Right cardiac atrium (tissue), 5 donors: ENCODE measurements at regions not wholly inside any gene's neighbourhood (a gene's known extent, or its start where the extent isn't known, plus 50 kb on each side); places are given as distances from the start of the nearest gene placed in this dataset.
A peak's percentile ranks its signal among the peaks of the same experiment; 100 is the strongest.
"Not testable (repeated sequence)": the region's sequence is repeated elsewhere in the genome, so short reads cannot be mapped to it uniquely, and the experiment has no call there.

Experiments used
- ATAC-seq, 2 donors: fragments of 200-7000 bp; cut with Tn5 transposase; one replicate each; pipeline versions ENCODE4 v1.8.0 to v1.9.1; 2020; ENCODE audit warnings: moderate library complexity in 2 of 2, mild to moderate bottlenecking in 1 of 2
- DNase-seq, 3 donors: peaks; one replicate each; pipeline ENCODE4 v3.0.0-alpha.2; 2020
- H3K27ac ChIP-seq: one replicate; pipeline ENCODE4 v1.5.1; 2013; ENCODE audit warnings: mild to moderate bottlenecking, low read length, control low read depth, moderate library complexity
- H3K27me3 ChIP-seq: one replicate; pipeline ENCODE4 v1.6.1; 2013; ENCODE audit not compliant: control insufficient read depth, insufficient read depth
- H3K4me1 ChIP-seq: one replicate; pipeline ENCODE4 v1.6.1; 2013; ENCODE audit warnings: low read length; ENCODE audit not compliant: control insufficient read depth, insufficient read depth
- H3K4me3 ChIP-seq: one replicate; pipeline ENCODE4 v1.5.1; 2013; ENCODE audit warnings: low read length, control low read depth
- H3K9me3 ChIP-seq: one replicate; pipeline ENCODE4 v1.6.1; 2013; ENCODE audit warnings: low read length; ENCODE audit not compliant: control insufficient read depth
- WGBS: extraction: QIAGEN DNeasy Blood & Tissue Kit; methylation state at CpG from one replicate; pipeline ENCODE4 v1.1.7; 2013; 5-methylcytosine and 5-hydroxymethylcytosine counted together
- intact Hi-C, 4 donors: fragments of 100-400 bp; cut with DNase I; formaldehyde crosslinking; loops; one replicate each; pipeline versions ENCODE4 v1.11.0 to v1.14.0; 2022 to 2023
- donor health status: healthy with polysubstance abuse.
- donor health status: DM: no; HTN: yes; CAD: no.
- donor health status: DM: no; HTN: no; CAD: no.
- donor health status: DM: no; HTN: yes; CAD: no; lungs with severe emphysema.
- donor health status: DM: yes; HTN: yes; CAD: no.

GRCh38 chr2:40690036-40690435, 238.1 kb upstream of the SLC8A1 start:
- ATAC-seq (no peak), DNase-seq (no peak)
- no peaks in the 10 kb centered on the region for H3K27me3 ChIP-seq
- H3K4me1 ChIP-seq: no peaks in the 10 kb centered on the region
- no peak overlapping the region for H3K27ac ChIP-seq
- intact Hi-C loops: no loop called here
- 86% methylated on average over 3 of the region's 3 CpGs for WGBS
- no peak overlapping the region for H3K4me3 ChIP-seq
- H3K9me3 ChIP-seq: no peaks in the 10 kb centered on the region

- no peak for DNase-seq
- Histone ChIP-seq H3K27ac (no peak overlapping the region), H3K4me3 (no peak overlapping the region), H3K9me3 (no peaks in the 10 kb centered on the region), H3K4me1 (no peaks in the 10 kb centered on the region), H3K27me3 (no peaks in the 10 kb centered on the region)
- ATAC-seq: no peak
- WGBS: 65% methylated on average over 3 of the region's 3 CpGs
- intact Hi-C loops: no loop called here
Measured at GRCh38 chr2:40690525-40690924, 238.6 kb upstream of the SLC8A1 start.

- Histone ChIP-seq H3K4me1 (no peaks in the 10 kb centered on the region), H3K27me3 (no peaks in the 10 kb centered on the region), H3K9me3 (no peaks in the 10 kb centered on the region), H3K27ac (no peak overlapping the region), H3K4me3 (no peak overlapping the region)
- no peak for ATAC-seq
- no peak for DNase-seq
- 55% methylated on average over 5 of the region's 5 CpGs for WGBS
- intact Hi-C loops: no loop called here
Measured at GRCh38 chr2:40700231-40700954, 248.5 kb upstream of the SLC8A1 start.

- ATAC-seq, H3K4me3 ChIP-seq, intact Hi-C loops, H3K27ac ChIP-seq, H3K27me3 ChIP-seq, H3K9me3 ChIP-seq, H3K4me1 ChIP-seq: not testable (repeated sequence)
- DNase-seq: peak in 1 of 3 donors; percentile 10
- 49% methylated on average over 7 of the region's 7 CpGs for WGBS
Measured at GRCh38 chr2:40712197-40712894, 260.5 kb upstream of the SLC8A1 start.

GRCh38 chr2:40716879-40717278, 265.0 kb upstream of the SLC8A1 start:
- no peak overlapping the region for H3K4me3 ChIP-seq
- intact Hi-C loops: no loop called here
- no peaks in the 10 kb centered on the region for H3K9me3 ChIP-seq
- DNase-seq (peak in 1 of 3 donors; percentile 11), ATAC-seq (no peak)
- 81% methylated on average over 2 of the region's 2 CpGs for WGBS
- no peaks in the 10 kb centered on the region for H3K27me3 ChIP-seq
- H3K4me1 ChIP-seq: no peaks in the 10 kb centered on the region
- H3K27ac ChIP-seq: no peak overlapping the region

GRCh38 chr2:40719414-40719813, 267.5 kb upstream of the SLC8A1 start:
- Histone ChIP-seq H3K9me3 (no peaks in the 10 kb centered on the region), H3K4me3 (no peak overlapping the region), H3K27ac (no peak overlapping the region), H3K4me1 (no peaks in the 10 kb centered on the region), H3K27me3 (no peaks in the 10 kb centered on the region)
- 30% methylated on average over 2 of the region's 2 CpGs for WGBS
- no peak for ATAC-seq
- no peak for DNase-seq
- intact Hi-C loops: no loop called here

GRCh38 chr2:40721595-40721994, 269.7 kb upstream of the SLC8A1 start:
- H3K27ac ChIP-seq: no peak overlapping the region
- no peak for ATAC-seq
- 83% methylated on average over 1 of the region's 1 CpG for WGBS
- no peaks in the 10 kb centered on the region for H3K9me3 ChIP-seq
- intact Hi-C loops: no loop called here
- H3K4me3 ChIP-seq: no peak overlapping the region
- no peak for DNase-seq
- H3K27me3 ChIP-seq: no peaks in the 10 kb centered on the region
- H3K4me1 ChIP-seq: no peaks in the 10 kb centered on the region

- 0% methylated on average over 1 of the region's 1 CpG for WGBS
- intact Hi-C loops: no loop called here
- DNase-seq (no peak), ATAC-seq (no peak)
- H3K27ac ChIP-seq: no peak overlapping the region
- no peaks in the 10 kb centered on the region for H3K9me3 ChIP-seq
- no peaks in the 10 kb centered on the region for H3K27me3 ChIP-seq
- H3K4me1 ChIP-seq: no peaks in the 10 kb centered on the region
- no peak overlapping the region for H3K4me3 ChIP-seq
Measured at GRCh38 chr2:40723194-40723593, 271.3 kb upstream of the SLC8A1 start.

GRCh38 chr2:40725040-40725439, 273.1 kb upstream of the SLC8A1 start:
- H3K27ac ChIP-seq: no peak overlapping the region
- no peaks in the 10 kb centered on the region for H3K9me3 ChIP-seq
- no peak overlapping the region for H3K4me3 ChIP-seq
- H3K4me1 ChIP-seq: no peaks in the 10 kb centered on the region
- 53% methylated on average over 3 of the region's 3 CpGs for WGBS
- ATAC-seq: peak; percentile 57 to 72
- DNase-seq: no peak
- intact Hi-C loops: no loop called here
- H3K27me3 ChIP-seq: no peaks in the 10 kb centered on the region

- H3K27me3 ChIP-seq: no peaks in the 10 kb centered on the region
- H3K4me1 ChIP-seq: no peaks in the 10 kb centered on the region
- H3K9me3 ChIP-seq: no peaks in the 10 kb centered on the region
- ATAC-seq: no peak
- no peak overlapping the region for H3K27ac ChIP-seq
- WGBS: 85% methylated on average over 2 of the region's 2 CpGs
- no peak overlapping the region for H3K4me3 ChIP-seq
- DNase-seq: no peak
- intact Hi-C loops: no loop called here
Measured at GRCh38 chr2:40725950-40726349, 274.1 kb upstream of the SLC8A1 start.

GRCh38 chr2:40734797-40735196, 282.9 kb upstream of the SLC8A1 start:
- no peaks in the 10 kb centered on the region for H3K9me3 ChIP-seq
- intact Hi-C loops: no loop called here
- DNase-seq: no peak
- WGBS: 71% methylated on average over 2 of the region's 2 CpGs
- H3K4me3 ChIP-seq: no peak overlapping the region
- ATAC-seq: no peak
- H3K4me1 ChIP-seq: no peaks in the 10 kb centered on the region
- no peak overlapping the region for H3K27ac ChIP-seq
- H3K27me3 ChIP-seq: no peaks in the 10 kb centered on the region
